WTC11 (cell line): ENCODE measurements at regions not wholly inside any gene's neighbourhood (a gene's known extent, or its start where the extent isn't known, plus 50 kb on each side); places are given as distances from the start of the nearest gene placed in this dataset.

Experiments used
- ATAC-seq: fragments of 200-7000 bp; cut with Tn5 transposase; 2 replicates; pipeline ENCODE4 v1.10.0; 2021; ENCODE audit warnings: mild to moderate bottlenecking, moderate library complexity
- CTCF ChIA-PET: fragments of 300-600 bp; sonication (Branson Sonifier 250); formaldehyde crosslinking; loops from one replicate; lab custom pipeline; 2021; ENCODE audit warnings: antibody characterized with exemption; lab: Charles Lee
- POLR2A ChIA-PET: fragments of 350-600 bp; sonication (Branson Sonifier 250); formaldehyde crosslinking; loops from one replicate; lab custom pipeline; 2021; ENCODE audit warnings: antibody characterized with exemption; lab: Charles Lee
- DNase-seq: peaks from one replicate; pipeline ENCODE4 v3.0.0; 2021; ENCODE audit warnings: low spot score
- H3K27ac Mint-ChIP-seq: 2 replicates; pipeline ENCODE4 v1.8.0; 2021; ENCODE audit warnings: mixed read lengths
- H3K27me3 Mint-ChIP-seq: 2 replicates; pipeline ENCODE4 v1.8.0; 2021; ENCODE audit warnings: low read depth, mild to moderate bottlenecking, moderate library complexity, mixed read lengths
- H3K36me3 Mint-ChIP-seq: 2 replicates; pipeline ENCODE4 v1.8.0; 2021; ENCODE audit warnings: mixed read lengths
- H3K4me1 Mint-ChIP-seq: 2 replicates; pipeline ENCODE4 v1.8.0; 2022; ENCODE audit warnings: mixed read lengths
- H3K4me3 Mint-ChIP-seq: 2 replicates; pipeline ENCODE4 v1.8.0; 2021; ENCODE audit warnings: mild to moderate bottlenecking, moderate library complexity, mixed read lengths
- H3K9me3 Mint-ChIP-seq: 2 replicates; pipeline ENCODE4 v1.8.0; 2021; ENCODE audit warnings: mixed read lengths
- ARID4B ChIP-seq: sonication (generic); formaldehyde crosslinking; IDR thresholded peaks from 2 replicates; pipeline ENCODE4 v1.8.0; 2023; ENCODE audit warnings: missing genetic modification reagents, mild to moderate bottlenecking, borderline replicate concordance
- CBFB ChIP-seq: sonication (generic); formaldehyde crosslinking; IDR thresholded peaks from 2 replicates; pipeline ENCODE4 v1.8.1; 2022; ENCODE audit warnings: mild to moderate bottlenecking, low read depth, missing genetic modification reagents
- E2F1 ChIP-seq: sonication (generic); formaldehyde crosslinking; IDR thresholded peaks from 2 replicates; pipeline ENCODE4 v1.8.0; 2022; ENCODE audit warnings: mild to moderate bottlenecking, missing genetic modification reagents
- ELF4 ChIP-seq: sonication (generic); formaldehyde crosslinking; IDR thresholded peaks from 2 replicates; pipeline ENCODE4 v1.8.1; 2022; ENCODE audit warnings: low read depth, mild to moderate bottlenecking, moderate library complexity, missing genetic modification reagents
- ESRRA ChIP-seq: sonication (generic); formaldehyde crosslinking; IDR thresholded peaks from 2 replicates; pipeline ENCODE4 v1.8.1; 2022; ENCODE audit warnings: mild to moderate bottlenecking, missing genetic modification reagents, borderline replicate concordance
- FOXP1 ChIP-seq: sonication (generic); formaldehyde crosslinking; IDR thresholded peaks from 2 replicates; pipeline ENCODE4 v1.8.0; 2022; ENCODE audit warnings: missing genetic modification reagents, mild to moderate bottlenecking, moderate library complexity, borderline replicate concordance
- HMGA2 ChIP-seq: fragments of 250-450 bp; sonication (Bioruptor Pico); IDR thresholded peaks from 2 replicates; pipeline ENCODE4 v1.4.0; 2021; ENCODE audit warnings: mild to moderate bottlenecking, moderate library complexity
- JAZF1 ChIP-seq: fragments of 250-450 bp; sonication (Bioruptor Pico); IDR thresholded peaks from 2 replicates; pipeline ENCODE4 v1.9.0; 2021; ENCODE audit warnings: moderate library complexity, mild to moderate bottlenecking, inconsistent platforms
- KAT7 ChIP-seq: sonication (generic); formaldehyde crosslinking; IDR thresholded peaks from 2 replicates; pipeline ENCODE4 v1.8.1; 2023; ENCODE audit warnings: missing genetic modification reagents, mild to moderate bottlenecking, borderline replicate concordance
- MXD4 ChIP-seq: fragments of 250-450 bp; sonication (Bioruptor Pico); IDR thresholded peaks from 2 replicates; pipeline ENCODE4 v1.8.0; 2021; ENCODE audit warnings: mild to moderate bottlenecking, moderate library complexity, borderline replicate concordance
- PRDM15 ChIP-seq: sonication (generic); formaldehyde crosslinking; IDR thresholded peaks from 2 replicates; pipeline ENCODE4 v1.8.0; 2022; ENCODE audit warnings: missing genetic modification reagents
- SMAD4 ChIP-seq: sonication (generic); formaldehyde crosslinking; IDR thresholded peaks from 2 replicates; pipeline ENCODE4 v1.8.0; 2022; ENCODE audit warnings: mild to moderate bottlenecking, missing genetic modification reagents
- TEAD4 ChIP-seq: sonication (generic); formaldehyde crosslinking; IDR thresholded peaks from 2 replicates; pipeline ENCODE4 v1.8.0; 2022; ENCODE audit warnings: mild to moderate bottlenecking, missing genetic modification reagents
- ZBTB43 ChIP-seq: sonication (generic); formaldehyde crosslinking; IDR thresholded peaks from 2 replicates; pipeline ENCODE4 v1.8.1; 2023; ENCODE audit warnings: mild to moderate bottlenecking, missing genetic modification reagents
- ZMAT4 ChIP-seq: fragments of 250-450 bp; sonication (Bioruptor Pico); IDR thresholded peaks from 2 replicates; pipeline ENCODE4 v1.9.0; 2021; ENCODE audit warnings: mild to moderate bottlenecking
- ZNF232 ChIP-seq: sonication (generic); formaldehyde crosslinking; IDR thresholded peaks from 2 replicates; pipeline ENCODE4 v1.8.0; 2022; ENCODE audit warnings: mild to moderate bottlenecking, missing genetic modification reagents
- ZNF317 ChIP-seq: sonication (generic); formaldehyde crosslinking; IDR thresholded peaks from 2 replicates; pipeline ENCODE4 v1.8.1; 2023; ENCODE audit warnings: low read depth, mild to moderate bottlenecking, moderate library complexity, missing genetic modification reagents, borderline replicate concordance
- ZNF512 ChIP-seq: sonication (generic); formaldehyde crosslinking; IDR thresholded peaks from 2 replicates; pipeline ENCODE4 v1.8.1; 2022; ENCODE audit warnings: missing genetic modification reagents, borderline replicate concordance
- ZNF671 ChIP-seq: fragments of 250-450 bp; sonication (Bioruptor Pico); IDR thresholded peaks from 2 replicates; pipeline ENCODE4 v1.8.0; 2021; ENCODE audit warnings: mild to moderate bottlenecking

- no peaks in the 10 kb centered on the region for H3K36me3 Mint-ChIP-seq
- no peak overlapping the region for H3K27ac Mint-ChIP-seq
- H3K4me3 Mint-ChIP-seq: no peak overlapping the region
- H3K9me3 Mint-ChIP-seq: peaks cover 3% of the 10 kb centered on the region; the same call in 1 of the 2 replicates
- H3K27me3 Mint-ChIP-seq: no peaks in the 10 kb centered on the region; the same call in 1 of the 2 replicates
- CTCF ChIA-PET: no interaction called here
- TF ChIP-seq ZMAT4: no peak
- no peak for TF ChIP-seq ZBTB43 (CRISPR knock-in tag)
- TF ChIP-seq E2F1: no peak
- TF ChIP-seq PRDM15: no peak
- TF ChIP-seq ARID4B (CRISPR knock-in tag): no peak
- no peak for TF ChIP-seq ZNF671 (CRISPR knock-in tag)
- TF ChIP-seq HMGA2 (CRISPR knock-in tag): no peak
- TF ChIP-seq FOXP1 (CRISPR knock-in tag): no peak
- TF ChIP-seq ZNF232 (CRISPR knock-in tag): no peak
- no peak for TF ChIP-seq ESRRA (CRISPR knock-in tag)
- TF ChIP-seq CBFB (CRISPR knock-in tag): no peak
- no peak for TF ChIP-seq MXD4
- no peak for TF ChIP-seq SMAD4 (CRISPR knock-in tag)
- TF ChIP-seq TEAD4 (CRISPR knock-in tag): no peak
- no peak for TF ChIP-seq KAT7 (CRISPR knock-in tag)
- no peak for TF ChIP-seq ELF4 (CRISPR knock-in tag)
- no peak for TF ChIP-seq ZNF512 (CRISPR knock-in tag)
- no peak for TF ChIP-seq ZNF317 (CRISPR knock-in tag)
- TF ChIP-seq JAZF1 (CRISPR knock-in tag): no peak
- TF ChIP-seq, all 79 proteins: peak for 0
- POLR2A ChIA-PET: no interaction called here
- ATAC-seq (no peak), DNase-seq (no peak)
- peaks cover 5% of the 10 kb centered on the region for H3K4me1 Mint-ChIP-seq
Observed at GRCh38 chr13:50170447-50171037, 155.3 kb downstream of the KCNRG start.
